Activated CD4-positive, alpha-beta T cell treated with anti-CD3 and anti-CD28 coated beads, Interleukin-2, amount 50 U/mL, for 1 hour (primary cell): ENCODE measurements at regions not wholly inside any gene's neighbourhood (a gene's known extent, or its start where the extent isn't known, plus 50 kb on each side); places are given as distances from the start of the nearest gene placed in this dataset.
"Not testable (repeated sequence)": the region's sequence is repeated elsewhere in the genome, so short reads cannot be mapped to it uniquely, and the experiment has no call there.

Experiments
- DNase-seq: peaks from one replicate; pipeline ENCODE4 v3.0.0-alpha.2; 2020

DNA sequence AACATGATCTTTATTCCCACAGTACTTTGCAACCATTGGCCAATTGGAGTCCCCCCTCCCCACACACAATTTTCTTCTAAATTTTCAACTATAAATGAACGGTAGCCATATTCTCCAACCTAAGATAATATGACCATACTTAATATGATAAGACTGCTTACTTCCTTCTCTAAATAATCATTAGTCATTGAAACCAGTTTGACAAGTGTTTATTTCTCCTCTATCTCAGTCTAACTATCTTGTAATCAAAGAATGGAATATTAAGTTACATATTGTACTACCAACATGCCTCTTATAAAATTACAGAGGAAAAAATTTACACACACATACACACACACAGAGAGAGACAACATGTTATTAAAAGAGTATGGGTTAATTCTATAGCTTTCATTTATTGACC, 567.4 kb upstream of the TMPRSS15 start:
- no peak for DNase-seq

DNA sequence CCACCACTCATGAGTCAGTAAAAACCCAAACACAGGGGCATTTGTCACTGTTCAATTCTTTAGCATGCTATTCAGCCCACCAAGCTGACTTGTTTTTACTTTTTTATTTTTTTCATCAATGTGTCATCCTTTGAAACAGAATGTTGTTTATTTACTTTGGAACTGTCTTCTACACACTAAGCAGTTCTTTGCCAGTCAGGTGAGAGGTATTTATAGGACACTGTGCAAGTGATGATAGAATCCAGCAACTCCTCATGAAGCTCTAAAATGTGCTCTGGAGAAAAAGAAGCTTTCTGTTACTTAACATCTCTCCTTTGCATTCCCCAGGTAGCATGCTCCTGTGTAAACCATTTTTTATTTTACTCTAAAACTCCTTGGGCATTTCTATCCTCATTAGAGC, 582.0 kb upstream of the TMPRSS15 start:
- DNase-seq, result no peak

DNA sequence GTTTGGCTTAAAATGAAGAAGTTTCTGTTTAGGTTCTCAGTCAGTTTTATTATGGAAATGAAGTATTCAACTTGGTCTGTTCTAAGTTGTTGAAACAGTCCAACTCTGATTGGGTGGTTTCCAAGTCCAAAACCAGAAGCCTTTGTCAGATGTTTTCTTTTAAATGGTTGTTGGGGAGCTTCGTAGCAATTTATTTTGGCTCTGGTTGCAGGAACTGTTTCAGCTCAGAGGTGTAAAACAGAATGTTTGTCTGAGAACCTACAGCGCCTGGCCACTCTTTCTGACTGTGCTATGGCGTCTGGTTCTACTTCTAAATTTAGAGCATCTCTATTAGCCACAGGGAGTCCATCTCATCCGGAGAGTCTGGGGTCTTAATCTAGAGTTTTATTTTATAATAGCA, 582.6 kb upstream of the TMPRSS15 start:
- DNase-seq, result no peak

DNA sequence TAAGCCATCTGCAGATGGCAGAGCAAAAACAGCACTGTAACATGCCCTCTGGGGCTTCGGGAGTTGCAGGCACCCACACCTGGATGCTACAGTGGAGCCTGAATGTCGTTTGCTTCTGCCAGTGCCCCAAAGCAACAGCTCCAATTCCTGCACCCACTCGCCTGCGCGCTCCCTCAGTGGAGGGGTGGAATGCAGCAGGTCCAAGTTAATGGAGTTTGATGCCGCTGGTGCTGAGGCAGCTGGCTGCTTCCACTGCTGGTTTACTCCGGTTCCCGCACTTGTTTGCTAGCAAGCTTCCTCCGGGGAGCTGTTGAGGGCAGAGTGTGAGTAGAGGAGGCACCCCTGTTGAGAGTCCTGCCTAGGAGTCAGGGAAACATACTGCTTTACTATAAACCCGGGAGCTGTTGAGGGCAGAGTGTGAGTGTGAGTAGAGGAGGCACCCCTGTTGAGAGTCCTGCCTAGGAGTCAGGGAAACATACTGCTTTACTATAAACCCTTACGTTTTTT, 584.0 kb upstream of the TMPRSS15 start:
- no peak for DNase-seq

DNA sequence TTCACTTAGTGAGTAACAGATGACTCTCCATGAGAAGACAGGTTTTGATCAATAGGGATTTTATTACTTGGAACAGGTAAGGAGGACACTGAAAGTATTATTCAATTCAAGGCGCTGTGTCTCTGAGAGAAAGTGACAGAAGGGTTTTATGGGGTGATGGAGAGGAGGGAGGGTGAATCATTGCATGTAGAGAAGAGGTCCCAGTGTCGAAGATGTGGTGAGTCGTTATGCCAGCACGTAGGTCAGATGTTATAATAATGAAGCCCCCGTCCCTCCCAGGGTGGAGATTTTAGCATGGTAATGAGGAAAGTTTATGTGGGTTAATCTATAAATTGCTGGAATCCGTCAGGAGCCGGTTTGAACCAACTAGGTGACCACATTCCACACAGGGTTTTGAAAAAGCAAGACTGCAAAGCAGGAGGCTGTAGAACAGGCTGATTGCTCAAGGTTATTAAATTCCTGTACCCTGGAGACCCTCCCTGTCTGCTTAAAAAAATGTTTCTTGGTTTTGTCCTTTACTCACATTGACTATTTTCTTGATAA, 586.4 kb upstream of the TMPRSS15 start:
- no peak for DNase-seq

DNA sequence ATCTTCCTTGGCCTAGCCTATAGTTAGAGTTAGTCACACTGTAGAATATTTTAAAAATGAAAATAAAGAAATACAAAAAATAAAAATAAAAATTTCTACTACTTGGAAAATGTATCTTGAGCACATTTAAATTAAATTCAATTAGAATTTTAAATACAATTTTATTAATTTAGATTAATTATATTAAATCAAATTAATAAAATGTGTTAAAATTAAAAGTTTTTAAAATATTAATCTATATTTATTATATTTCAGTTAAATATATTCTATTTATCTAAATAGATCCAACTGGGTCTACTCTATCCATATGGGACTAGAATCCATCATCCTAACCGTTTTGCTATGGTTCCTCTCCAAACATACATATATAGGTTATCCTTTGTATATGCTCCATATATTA, 588.3 kb upstream of the TMPRSS15 start:
- no peak for DNase-seq

DNA sequence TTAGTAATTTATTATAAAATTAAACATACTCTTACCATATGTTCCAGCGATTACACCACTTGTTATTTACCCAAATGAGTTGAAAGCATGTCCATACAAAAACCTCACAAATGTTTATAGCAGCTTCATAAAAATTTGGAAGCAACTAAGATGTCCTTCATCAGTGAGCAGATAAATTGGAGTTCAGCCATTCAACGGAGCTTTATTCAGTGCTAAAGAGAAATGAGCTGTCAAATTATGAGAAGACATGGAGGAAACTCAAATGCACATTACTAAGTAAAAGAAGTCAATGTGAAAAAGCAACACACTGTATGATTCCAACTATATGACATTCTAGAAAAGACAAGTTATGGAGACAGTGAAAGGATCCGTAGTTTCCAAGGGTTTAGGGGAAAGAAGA, 606.7 kb upstream of the TMPRSS15 start:
- DNase-seq, result no peak

DNA sequence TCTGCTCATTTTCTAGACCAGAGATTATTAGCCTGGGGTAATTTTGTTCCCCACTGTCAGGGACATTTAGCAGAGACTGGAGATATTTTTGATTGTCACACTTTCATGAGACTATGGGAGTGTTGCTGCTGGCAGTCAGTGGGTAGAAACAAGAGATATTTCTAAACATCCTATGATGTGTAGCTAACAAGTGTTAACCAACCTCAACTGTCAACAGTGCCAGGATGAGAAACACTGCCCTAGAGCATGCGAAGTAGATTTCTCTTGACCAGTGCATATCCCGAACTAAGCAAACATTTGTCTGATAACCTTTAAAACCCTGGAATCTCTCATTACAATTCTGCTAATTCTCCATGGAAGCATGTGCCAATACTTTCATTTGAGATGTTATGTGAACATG, 607.4 kb upstream of the TMPRSS15 start:
- no peak for DNase-seq

DNA sequence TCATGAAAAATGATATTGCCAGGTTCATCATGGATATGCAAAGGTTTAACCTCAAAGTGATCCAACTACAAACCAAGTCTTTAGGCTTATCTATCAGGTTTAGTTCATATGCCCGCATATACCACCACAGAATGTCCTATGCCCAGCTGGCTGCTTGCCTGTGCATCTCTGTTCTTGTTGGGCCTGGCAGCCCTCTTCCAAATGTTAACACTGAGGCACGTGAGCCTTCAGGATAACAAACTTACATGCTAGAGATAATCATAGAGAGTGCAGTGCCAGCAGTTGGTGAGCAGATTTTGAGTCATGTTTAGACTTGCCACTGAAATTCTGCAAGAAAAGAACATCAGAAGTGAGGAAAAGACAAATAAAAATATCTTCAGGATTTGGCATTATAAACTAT, 607.9 kb upstream of the TMPRSS15 start:
- DNase-seq, result no peak

DNA sequence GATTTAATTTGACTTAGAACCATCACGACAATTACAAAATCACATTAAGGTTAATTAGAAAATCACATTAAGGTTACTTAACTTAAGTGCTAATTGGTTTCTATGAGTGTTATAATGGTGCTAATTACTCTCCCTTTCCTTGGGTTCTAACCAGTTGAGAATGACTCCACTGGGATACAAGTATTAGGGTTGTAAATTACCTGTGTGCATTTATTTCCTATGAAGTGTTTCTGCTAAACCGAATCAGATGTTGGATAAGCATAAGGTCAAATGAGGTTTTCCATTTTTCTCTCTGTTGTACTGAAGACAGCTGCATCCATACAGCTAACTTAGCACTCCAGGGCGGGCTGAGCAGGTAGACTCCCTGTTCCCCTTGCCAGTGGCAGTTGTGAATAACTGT, 610.3 kb upstream of the TMPRSS15 start:
- DNase-seq, result no peak

DNA sequence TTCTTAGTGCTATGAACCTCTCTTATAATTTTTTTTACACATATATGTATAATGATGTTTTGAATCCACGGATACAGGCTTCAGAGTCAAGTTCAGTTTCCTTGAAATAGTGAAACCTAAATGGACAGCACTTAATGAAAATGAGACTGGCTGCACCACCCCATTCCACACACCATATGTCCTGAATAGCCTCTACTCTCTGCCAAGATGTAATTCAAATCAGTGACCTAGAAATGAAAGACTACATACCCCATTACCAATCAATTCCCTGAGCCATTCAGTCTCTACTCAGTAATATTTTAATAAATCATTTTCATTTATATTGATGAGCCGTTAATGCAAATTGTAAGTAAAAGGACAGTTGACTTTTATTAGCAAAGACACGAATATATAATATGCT, 614.9 kb upstream of the TMPRSS15 start:
- no peak for DNase-seq

DNA sequence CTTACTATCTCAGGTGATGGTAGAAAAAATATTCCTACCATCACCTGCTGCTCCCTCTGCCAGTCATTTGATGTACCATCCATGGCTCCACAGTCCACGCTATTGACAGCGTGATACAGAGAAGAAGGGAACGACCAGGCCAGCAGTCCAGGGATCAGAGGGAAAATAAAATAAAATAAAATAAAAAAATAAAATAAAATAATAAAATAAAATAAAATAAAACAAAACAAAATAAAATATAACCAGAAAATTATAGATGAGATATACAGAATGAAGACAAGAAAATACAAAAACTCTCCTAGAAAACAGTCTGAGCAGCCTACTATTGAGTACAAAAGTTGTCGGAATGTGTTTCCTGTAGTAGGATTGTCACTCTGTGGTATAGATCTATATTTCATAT, 619.4 kb upstream of the TMPRSS15 start:
- DNase-seq, result no peak

DNA sequence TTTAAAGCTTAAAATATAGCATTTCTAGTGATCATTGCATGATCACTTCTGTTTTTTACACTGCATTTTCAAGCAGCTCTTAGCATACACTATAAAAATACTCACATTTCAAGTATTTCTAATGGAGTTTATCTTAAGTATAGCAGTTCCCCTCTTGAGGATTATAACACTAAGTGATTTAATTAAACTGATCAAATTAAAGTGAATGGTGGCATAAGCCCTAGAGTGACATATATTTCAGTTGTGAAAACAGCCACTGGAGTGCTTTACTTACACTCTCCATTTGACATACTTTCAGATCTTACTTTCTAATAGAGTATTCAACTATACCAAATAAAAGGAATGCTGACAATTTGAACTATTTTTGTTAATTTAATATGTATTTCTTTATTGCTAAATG, 623.3 kb upstream of the TMPRSS15 start:
- no peak for DNase-seq

DNA sequence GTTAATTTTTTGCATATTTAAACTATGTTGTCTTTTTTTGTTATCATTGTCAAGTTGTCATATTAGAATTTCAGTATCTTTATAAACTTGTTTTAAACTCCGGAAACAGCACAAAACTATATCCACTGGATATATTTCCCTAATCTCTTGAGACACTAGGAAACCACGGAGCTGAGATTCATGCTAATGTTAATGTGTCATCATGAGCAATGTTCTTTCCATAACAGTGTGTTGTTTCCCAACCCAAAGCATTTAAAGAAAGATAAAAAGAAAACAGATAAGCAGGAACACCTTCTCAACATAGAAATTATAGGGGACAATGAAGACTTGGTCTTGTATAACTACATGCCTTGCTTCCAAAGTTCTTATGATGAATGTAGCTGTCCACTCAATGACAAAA, 626.2 kb upstream of the TMPRSS15 start:
- DNase-seq, result no peak

DNA sequence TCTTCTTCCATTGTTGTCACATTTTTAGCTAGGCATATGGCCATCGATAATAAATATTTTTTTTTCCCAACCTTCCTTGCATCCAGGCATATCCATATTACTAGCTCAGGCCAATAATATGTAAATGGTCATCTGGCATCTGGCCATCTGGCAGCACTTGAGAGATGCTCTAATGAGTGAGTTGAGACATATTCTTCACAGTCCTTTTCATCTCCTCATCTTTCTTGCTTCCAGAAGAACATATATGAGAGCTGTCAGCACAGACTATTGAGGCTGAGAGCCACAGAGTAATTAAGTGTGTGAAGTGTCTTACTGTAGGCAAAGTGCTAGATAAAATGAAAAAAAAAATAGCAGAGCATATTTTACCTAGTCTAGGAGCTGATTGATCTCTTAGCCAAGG, 628.4 kb upstream of the TMPRSS15 start:
- DNase-seq, result no peak

DNA sequence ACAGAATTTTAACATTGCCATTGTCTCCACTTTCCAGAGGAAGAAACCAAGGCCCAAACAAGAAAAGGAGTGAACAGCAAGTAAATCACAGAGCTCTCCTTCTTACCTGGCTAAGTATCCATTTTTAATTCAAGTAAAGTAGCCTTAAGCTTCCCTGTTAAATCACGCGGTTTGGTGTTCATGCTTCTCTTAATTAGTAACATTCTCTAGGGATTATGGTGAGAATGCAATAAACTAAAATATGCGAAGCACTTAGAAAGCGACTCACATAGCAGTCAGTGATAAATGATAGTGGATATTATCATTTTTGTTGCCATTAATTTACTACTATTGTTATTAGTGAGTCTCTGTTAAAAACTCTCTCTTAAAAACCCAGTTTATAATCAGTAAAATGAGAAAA, 630.5 kb upstream of the TMPRSS15 start:
- no peak for DNase-seq

DNA sequence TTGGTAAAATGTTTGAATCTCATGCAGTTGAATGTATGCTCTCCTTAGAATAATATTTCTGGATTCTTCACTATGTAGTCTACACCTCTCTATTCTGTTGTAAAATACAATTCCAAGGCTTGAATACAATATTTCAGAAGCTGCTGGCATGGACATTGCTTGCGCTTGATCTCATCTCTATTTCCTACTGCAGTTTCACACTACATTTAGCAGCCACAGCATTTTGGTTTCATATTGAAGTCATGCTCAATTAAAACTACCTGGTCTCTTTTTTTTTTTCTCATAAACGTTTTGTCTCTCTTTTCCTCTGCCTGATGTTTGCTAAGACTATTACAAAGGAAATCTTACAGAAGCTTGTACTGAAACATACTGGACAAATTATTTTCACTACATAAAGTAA, 631.0 kb upstream of the TMPRSS15 start:
- DNase-seq, result no peak

DNA sequence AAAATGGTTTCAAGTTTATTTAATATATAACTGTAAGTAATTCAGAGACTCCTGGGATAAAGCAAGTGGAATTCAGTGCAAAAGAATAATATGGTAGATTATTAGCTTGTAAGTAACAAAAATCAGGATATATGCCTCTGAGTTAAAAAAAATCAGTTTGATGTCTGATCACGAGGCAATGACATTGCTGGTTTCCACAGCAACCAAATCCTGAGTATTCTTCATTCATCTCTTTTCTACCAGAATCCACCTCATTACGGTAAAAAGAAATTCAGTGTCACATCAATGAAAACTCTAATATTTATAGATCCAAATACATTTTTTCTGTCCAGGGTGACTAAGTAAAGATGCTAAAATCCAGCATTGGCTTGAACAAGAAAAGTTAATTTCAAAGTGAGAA, 642.3 kb upstream of the TMPRSS15 start:
- DNase-seq, result no peak

DNA sequence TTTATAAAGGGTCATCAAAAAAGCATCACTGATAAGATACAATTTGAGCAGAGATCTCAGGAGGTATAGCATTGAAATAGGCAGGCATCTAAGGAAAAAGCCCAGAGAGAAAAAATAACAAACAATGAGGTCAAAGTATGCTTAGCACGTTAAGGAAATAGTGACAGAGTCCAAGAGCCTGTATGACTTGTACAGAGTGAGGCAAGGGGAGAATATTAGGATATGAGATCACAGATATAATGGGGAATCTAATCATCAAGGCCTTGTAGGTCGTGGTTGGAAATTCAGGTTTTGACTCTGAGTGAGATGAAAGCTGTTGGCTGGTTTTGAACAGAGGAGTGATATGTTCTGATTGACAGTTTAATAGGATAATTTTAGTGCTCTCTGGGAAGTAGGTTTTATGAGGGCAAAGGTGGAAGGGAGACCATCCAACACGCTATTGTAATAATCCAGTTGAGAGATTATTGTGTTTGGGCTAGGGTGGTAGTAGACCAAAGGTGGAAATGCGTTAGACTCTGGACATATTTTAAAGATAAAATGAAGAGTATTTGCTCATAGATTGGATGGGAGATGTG, 644.6 kb upstream of the TMPRSS15 start:
- no peak for DNase-seq

DNA sequence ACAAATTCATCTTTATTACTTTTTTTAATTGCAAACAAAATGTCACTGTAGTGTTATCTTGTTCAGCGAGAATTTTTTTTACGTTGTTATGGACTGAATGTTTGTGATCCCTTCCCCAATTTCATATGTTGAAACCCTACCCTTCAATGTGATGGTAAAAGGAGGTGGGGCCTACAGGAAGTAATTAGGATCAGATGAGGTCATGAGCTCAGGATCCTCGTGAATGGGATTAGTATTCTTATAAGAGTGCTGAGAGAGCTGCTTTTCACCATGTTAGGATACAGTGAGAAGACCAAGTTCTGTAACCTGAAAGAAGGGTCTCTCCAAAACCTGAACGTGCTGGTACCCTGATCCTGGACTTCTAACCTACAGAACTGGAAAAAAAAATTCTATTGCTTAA, 646.0 kb upstream of the TMPRSS15 start:
- DNase-seq, result no peak

DNA sequence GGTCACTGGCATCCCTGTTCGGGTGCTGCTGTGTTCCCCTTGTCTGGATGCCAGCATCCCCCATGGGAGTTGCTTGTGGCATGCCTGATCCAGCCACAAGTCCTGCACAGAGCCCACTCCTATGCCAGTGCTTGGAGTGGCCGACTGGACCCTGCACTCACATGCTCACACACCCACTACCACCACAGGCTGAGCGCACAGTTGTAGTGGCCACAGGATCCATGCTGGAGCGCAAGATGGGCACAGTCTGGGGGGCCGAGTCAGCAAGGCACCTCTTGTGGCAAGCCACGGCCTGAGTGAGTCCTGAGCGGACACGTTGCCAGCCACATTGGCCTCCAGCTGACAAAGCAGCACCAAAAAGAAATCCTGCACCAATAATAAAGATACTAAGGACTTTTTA, 661.6 kb upstream of the TMPRSS15 start:
- DNase-seq, result no peak

DNA sequence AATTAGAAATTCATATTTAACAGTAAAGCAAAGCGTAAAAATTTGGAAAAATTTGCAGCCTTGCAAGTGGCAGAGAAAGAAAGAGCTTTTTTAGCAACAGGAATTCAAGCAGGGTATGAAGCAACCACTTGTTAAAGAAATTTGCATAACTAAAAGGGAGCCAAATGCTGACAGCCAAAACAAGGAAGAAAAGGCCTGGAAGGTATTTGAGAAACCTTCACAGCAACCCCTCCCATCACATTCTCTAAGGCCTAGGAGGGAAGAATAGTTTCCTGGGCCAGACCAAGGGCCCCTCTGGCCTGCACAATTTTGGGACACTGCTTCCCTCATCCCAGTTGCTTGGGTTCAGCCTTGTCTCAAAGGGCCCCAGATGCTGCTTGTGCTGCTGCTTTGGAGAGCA, 672.4 kb upstream of the TMPRSS15 start:
- no peak for DNase-seq

DNA sequence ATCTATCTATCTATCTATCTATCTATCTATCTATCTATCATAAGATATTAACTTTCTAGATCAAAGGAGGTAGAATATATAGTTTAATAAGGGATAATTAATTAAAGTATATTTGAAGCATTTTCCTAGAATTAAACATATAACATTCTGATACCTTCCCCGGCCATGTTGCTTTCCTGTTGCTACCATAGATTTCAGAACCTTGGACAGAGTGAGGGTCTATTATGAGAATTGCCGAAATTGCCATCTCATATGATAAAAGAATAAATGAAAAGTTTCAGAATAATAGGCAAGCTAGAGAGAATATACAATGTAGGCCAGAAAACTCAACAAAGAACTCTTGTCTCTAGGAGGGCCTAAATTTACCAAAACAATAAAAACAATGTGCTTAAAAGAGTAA, 706.1 kb upstream of the TMPRSS15 start:
- no peak for DNase-seq

DNA sequence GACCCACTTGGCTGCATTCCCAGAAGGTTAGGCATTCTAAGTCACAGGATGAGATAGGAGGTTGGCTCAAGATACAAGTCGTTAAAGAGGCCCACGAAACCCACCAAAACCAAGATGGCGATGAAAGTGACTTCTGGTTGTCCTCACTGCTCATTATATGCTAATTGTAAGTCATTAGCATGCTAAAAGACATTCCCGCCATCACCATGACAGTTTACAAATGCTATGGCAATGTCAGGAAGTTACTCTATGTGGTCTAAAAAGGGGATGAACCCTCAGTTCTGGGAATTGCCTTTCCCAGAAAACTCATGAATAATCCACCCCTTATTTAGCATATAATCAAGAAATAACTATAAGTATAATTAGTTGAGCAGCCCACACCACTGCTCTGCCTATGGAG, 715.7 kb upstream of the TMPRSS15 start:
- DNase-seq, result not testable (repeated sequence)

DNA sequence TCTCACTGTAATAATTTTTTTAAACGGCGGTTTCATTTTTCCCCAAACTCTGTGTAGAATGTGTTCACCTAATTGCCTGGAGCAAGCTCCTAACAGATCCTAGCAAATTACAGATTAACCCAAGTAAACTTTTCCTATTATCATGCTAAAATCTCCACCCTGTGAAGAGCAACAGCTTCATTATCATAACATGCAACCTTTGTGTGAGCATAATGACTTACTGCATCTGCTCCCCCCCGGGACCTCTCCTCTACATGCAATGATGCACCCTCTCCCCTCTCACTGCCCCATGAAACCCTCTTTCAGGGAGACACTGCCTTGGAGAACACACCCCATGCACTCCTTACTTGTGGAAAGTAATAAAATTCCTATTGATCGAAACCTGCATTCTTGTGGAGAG, 717.0 kb upstream of the TMPRSS15 start:
- DNase-seq, result no peak

DNA sequence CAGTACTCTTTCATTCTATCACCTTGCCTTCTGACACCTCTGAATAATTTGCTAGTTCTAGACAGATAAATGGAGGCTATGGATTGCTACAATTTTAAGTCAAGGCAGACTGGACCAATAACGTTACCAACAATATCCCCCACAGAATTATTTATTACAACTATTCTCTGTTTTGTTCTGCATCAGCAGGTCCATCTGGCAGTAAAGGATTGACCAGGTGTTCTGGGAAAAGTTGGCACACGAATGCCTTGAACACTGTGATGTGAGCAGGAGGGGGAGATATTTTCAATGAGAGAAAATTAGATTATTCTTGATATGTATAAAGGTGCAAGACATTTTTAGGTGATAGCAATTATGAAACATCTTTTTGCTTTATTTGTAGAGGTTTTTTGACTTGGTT, 718.8 kb upstream of the TMPRSS15 start:
- DNase-seq, result no peak
